Stomach smooth muscle (tissue), 2 donors: ENCODE measurements at regions not wholly inside any gene's neighbourhood (a gene's known extent, or its start where the extent isn't known, plus 50 kb on each side); places are given as distances from the start of the nearest gene placed in this dataset.

Source experiments
- H3K27ac ChIP-seq: one replicate; pipeline ENCODE4 v1.7.0; 2013; ENCODE audit warnings: mild to moderate bottlenecking, low read length, inconsistent platforms
- H3K27me3 ChIP-seq, 2 donors: one replicate each; pipeline ENCODE4 v1.7.0; 2013; ENCODE audit warnings: low read length in 2 of 2; ENCODE audit not compliant: insufficient read depth in 2 of 2, control insufficient read depth in 1 of 2
- H3K36me3 ChIP-seq, 2 donors: one replicate each; pipeline ENCODE4 v1.7.0; 2013; ENCODE audit warnings: low read length in 2 of 2; ENCODE audit not compliant: control insufficient read depth in 2 of 2, insufficient read depth in 2 of 2
- H3K4me1 ChIP-seq: one replicate; pipeline ENCODE4 v1.7.0; 2013; ENCODE audit warnings: low read length; ENCODE audit not compliant: control insufficient read depth, insufficient read depth
- H3K4me3 ChIP-seq, 2 donors: one replicate each; pipeline ENCODE4 v1.7.0; 2013; ENCODE audit warnings: low read length in 2 of 2
- H3K9ac ChIP-seq, 2 donors: one replicate each; pipeline ENCODE4 v1.7.0; 2013; ENCODE audit warnings: low read length in 2 of 2, mild to moderate bottlenecking in 1 of 2
- H3K9me3 ChIP-seq, 2 donors: one replicate each; pipeline ENCODE4 v1.7.0; 2013; ENCODE audit warnings: low read length in 2 of 2; ENCODE audit not compliant: control insufficient read depth in 2 of 2
- donor health status: healthy.
- donor health status: Pancreatic carcinoma.

GRCh38 chr16:54506741-54507500, 220.3 kb upstream of the IRX3 start:
- Histone ChIP-seq H3K9me3 (no peaks in the 10 kb centered on the region), H3K9ac (no peak overlapping the region), H3K27ac (no peak overlapping the region), H3K36me3 (no peaks in the 10 kb centered on the region), H3K4me1 (no peaks in the 10 kb centered on the region), H3K27me3 (peaks cover 9% of the 10 kb centered on the region in 2 donors), H3K4me3 (no peak overlapping the region)

- no peak overlapping the region for H3K9ac ChIP-seq
- H3K27ac ChIP-seq, result no peak overlapping the region
- no peaks in the 10 kb centered on the region for H3K9me3 ChIP-seq
- H3K36me3 ChIP-seq, result no peaks in the 10 kb centered on the region
- no peak overlapping the region for H3K4me3 ChIP-seq
- H3K4me1 ChIP-seq, result no peaks in the 10 kb centered on the region
- H3K27me3 ChIP-seq, result peaks cover 9% of the 10 kb centered on the region in 2 donors
These were observed 219.6 kb upstream of the IRX3 start for GRCh38 chr16:54506214-54506580.

GRCh38 chr16:54505549-54506213, 219.1 kb upstream of the IRX3 start:
- Histone ChIP-seq H3K4me3 (no peak overlapping the region), H3K27ac (no peak overlapping the region), H3K36me3 (no peaks in the 10 kb centered on the region), H3K4me1 (no peaks in the 10 kb centered on the region), H3K9ac (no peak overlapping the region), H3K9me3 (no peaks in the 10 kb centered on the region), H3K27me3 (peaks cover 9% of the 10 kb centered on the region in 2 donors)

- no peak overlapping the region for H3K9ac ChIP-seq
- H3K4me1 ChIP-seq, result no peaks in the 10 kb centered on the region
- H3K27ac ChIP-seq, result no peak overlapping the region
These were observed 217.8 kb upstream of the IRX3 start for GRCh38 chr16:54504372-54504771.

GRCh38 chr16:54503856-54504219, 217.3 kb upstream of the IRX3 start:
- Histone ChIP-seq H3K36me3 (no peaks in the 10 kb centered on the region), H3K4me3 (no peak overlapping the region), H3K27me3 (peaks cover 3 to 7% of the 10 kb centered on the region in 2 donors), H3K27ac (no peak overlapping the region), H3K4me1 (no peaks in the 10 kb centered on the region), H3K9ac (no peak overlapping the region), H3K9me3 (no peaks in the 10 kb centered on the region)

More at GRCh38 chr16:54504372-54504771, 217.8 kb upstream of the IRX3 start:
- no peaks in the 10 kb centered on the region for H3K9me3 ChIP-seq
- H3K4me3 ChIP-seq, result no peak overlapping the region
- peaks cover 3 to 9% of the 10 kb centered on the region in 2 donors for H3K27me3 ChIP-seq
- no peaks in the 10 kb centered on the region for H3K36me3 ChIP-seq

GRCh38 chr16:54503011-54503855, 216.6 kb upstream of the IRX3 start:
- Histone ChIP-seq H3K27me3 (peaks cover 1 to 3% of the 10 kb centered on the region in 2 donors), H3K36me3 (no peaks in the 10 kb centered on the region), H3K4me1 (no peaks in the 10 kb centered on the region), H3K4me3 (no peak overlapping the region), H3K9ac (no peak overlapping the region), H3K27ac (no peak overlapping the region), H3K9me3 (no peaks in the 10 kb centered on the region)

GRCh38 chr16:54501797-54502196, 215.2 kb upstream of the IRX3 start:
- H3K36me3 ChIP-seq, result no peaks in the 10 kb centered on the region
- no peak overlapping the region for H3K4me3 ChIP-seq
- H3K9me3 ChIP-seq, result no peaks in the 10 kb centered on the region
- no peak overlapping the region for H3K9ac ChIP-seq
- H3K27me3 ChIP-seq, result peaks cover 0 to 2% of the 10 kb centered on the region in 2 donors
- H3K4me1 ChIP-seq, result no peaks in the 10 kb centered on the region
- no peak overlapping the region for H3K27ac ChIP-seq

GRCh38 chr16:54493594-54493993, 207.0 kb upstream of the IRX3 start:
- H3K4me3 ChIP-seq, result no peak overlapping the region
- H3K9ac ChIP-seq, result no peak overlapping the region
- H3K27ac ChIP-seq, result no peak overlapping the region
- no peaks in the 10 kb centered on the region for H3K36me3 ChIP-seq
- peaks cover 0 to 3% of the 10 kb centered on the region in 2 donors for H3K27me3 ChIP-seq
- H3K9me3 ChIP-seq, result no peaks in the 10 kb centered on the region
- no peaks in the 10 kb centered on the region for H3K4me1 ChIP-seq

- Histone ChIP-seq H3K27me3 (peaks cover 0 to 3% of the 10 kb centered on the region in 2 donors), H3K36me3 (no peaks in the 10 kb centered on the region), H3K27ac (no peak overlapping the region), H3K4me1 (no peaks in the 10 kb centered on the region), H3K9me3 (no peaks in the 10 kb centered on the region), H3K4me3 (no peak overlapping the region), H3K9ac (no peak overlapping the region)
These were observed 206.5 kb upstream of the IRX3 start for GRCh38 chr16:54493061-54493460.

GRCh38 chr16:54490112-54490488, 203.5 kb upstream of the IRX3 start:
- Histone ChIP-seq H3K4me3 (no peak overlapping the region), H3K27me3 (peaks cover 0 to 3% of the 10 kb centered on the region in 2 donors), H3K4me1 (no peaks in the 10 kb centered on the region), H3K9me3 (no peaks in the 10 kb centered on the region), H3K27ac (no peak overlapping the region), H3K9ac (no peak overlapping the region), H3K36me3 (no peaks in the 10 kb centered on the region)
